H1 (cell line): ENCODE measurements at regions not wholly inside any gene's neighbourhood (a gene's known extent, or its start where the extent isn't known, plus 50 kb on each side); places are given as distances from the start of the nearest gene placed in this dataset.

Source experiments
- CBX8 ChIP-seq: fragments of 300-800, 300-1000 bp; sonication (generic); IDR thresholded peaks from 2 replicates; pipeline ENCODE4 v1.7.1; 2016; ENCODE audit warnings: low read depth, low read length, borderline replicate concordance
- MAFK ChIP-seq: IDR thresholded peaks from 2 replicates; pipeline ENCODE4 v1.6.1; 2012; ENCODE audit warnings: low read depth, mild to moderate bottlenecking, improper control_type of control experiment, low read length
- NRF1 ChIP-seq: IDR thresholded peaks from 2 replicates; pipeline ENCODE4 v1.6.1; 2011; ENCODE audit warnings: mild to moderate bottlenecking, low read depth, low read length, improper control_type of control experiment
- POLR2A ChIP-seq, 2 experiments: IDR thresholded peaks; 1 replicate in 1 of 2; 2 replicates in 1 of 2; pipeline ENCODE4 v1.6.1; 2011; ENCODE audit warnings: low read depth in 2 of 2, low read length in 2 of 2, mild to moderate bottlenecking in 2 of 2; ENCODE audit errors: control extremely low read depth in 1 of 2
- RNF2 ChIP-seq: fragments of 200-900, 300-1000 bp; sonication (generic); IDR thresholded peaks from 2 replicates; pipeline ENCODE4 v1.7.1; 2016; ENCODE audit warnings: borderline replicate concordance, low read depth, mild to moderate bottlenecking, antibody characterized with exemption, low read length; ENCODE audit not compliant: poor library complexity, severe bottlenecking; ENCODE audit errors: missing control alignments
- SIX5 ChIP-seq: IDR thresholded peaks from 2 replicates; pipeline ENCODE4 v1.6.1; 2011; ENCODE audit warnings: mild to moderate bottlenecking, low read depth, low read length
- TF ChIP-seq, protein P1 (sequence below): fragments of 300-600 bp; sonication (generic); IDR thresholded peaks from 2 replicates; pipeline ENCODE4 v1.7.1; 2012; ENCODE audit warnings: low read length, moderate library complexity, mild to moderate bottlenecking, inconsistent platforms; ENCODE audit not compliant: insufficient replicate concordance
- TF ChIP-seq, protein P2 (sequence below), 3 experiments: IDR thresholded peaks; 1 replicate in 2 of 3; 2 replicates in 1 of 3; pipeline versions ENCODE4 v1.5.1 to v1.6.1; 2011; ENCODE audit warnings: low read length in 3 of 3, mild to moderate bottlenecking in 3 of 3, inconsistent platforms in 2 of 3, low read depth in 1 of 3, moderate library complexity in 1 of 3; ENCODE audit not compliant: insufficient read depth in 1 of 3; ENCODE audit errors: control extremely low read depth in 1 of 3
- TF ChIP-seq, protein P3 (sequence below): IDR thresholded peaks from 2 replicates; pipeline ENCODE4 v1.6.1; 2012; ENCODE audit warnings: inconsistent platforms

DNA sequence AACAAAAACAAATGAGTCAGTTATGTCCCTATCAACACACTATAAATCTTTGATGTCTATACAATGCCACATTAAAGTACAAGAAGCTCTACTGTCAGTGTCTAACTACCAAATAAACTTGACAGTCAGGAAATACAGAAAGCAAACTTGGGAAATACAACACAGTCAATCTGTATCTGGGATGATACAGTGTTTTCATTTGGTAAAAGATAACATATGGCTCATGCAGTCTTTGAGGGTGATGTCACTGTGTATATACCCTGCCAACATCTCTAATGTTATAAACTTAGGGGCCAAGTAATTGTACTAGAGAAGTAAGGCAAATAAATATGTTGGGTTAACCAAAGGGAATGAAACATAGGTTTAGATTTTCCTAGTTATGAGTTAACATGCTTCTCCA is 552.5 kb upstream of the ADAMTS5 start (continued):
- TF ChIP-seq, protein P1, sequence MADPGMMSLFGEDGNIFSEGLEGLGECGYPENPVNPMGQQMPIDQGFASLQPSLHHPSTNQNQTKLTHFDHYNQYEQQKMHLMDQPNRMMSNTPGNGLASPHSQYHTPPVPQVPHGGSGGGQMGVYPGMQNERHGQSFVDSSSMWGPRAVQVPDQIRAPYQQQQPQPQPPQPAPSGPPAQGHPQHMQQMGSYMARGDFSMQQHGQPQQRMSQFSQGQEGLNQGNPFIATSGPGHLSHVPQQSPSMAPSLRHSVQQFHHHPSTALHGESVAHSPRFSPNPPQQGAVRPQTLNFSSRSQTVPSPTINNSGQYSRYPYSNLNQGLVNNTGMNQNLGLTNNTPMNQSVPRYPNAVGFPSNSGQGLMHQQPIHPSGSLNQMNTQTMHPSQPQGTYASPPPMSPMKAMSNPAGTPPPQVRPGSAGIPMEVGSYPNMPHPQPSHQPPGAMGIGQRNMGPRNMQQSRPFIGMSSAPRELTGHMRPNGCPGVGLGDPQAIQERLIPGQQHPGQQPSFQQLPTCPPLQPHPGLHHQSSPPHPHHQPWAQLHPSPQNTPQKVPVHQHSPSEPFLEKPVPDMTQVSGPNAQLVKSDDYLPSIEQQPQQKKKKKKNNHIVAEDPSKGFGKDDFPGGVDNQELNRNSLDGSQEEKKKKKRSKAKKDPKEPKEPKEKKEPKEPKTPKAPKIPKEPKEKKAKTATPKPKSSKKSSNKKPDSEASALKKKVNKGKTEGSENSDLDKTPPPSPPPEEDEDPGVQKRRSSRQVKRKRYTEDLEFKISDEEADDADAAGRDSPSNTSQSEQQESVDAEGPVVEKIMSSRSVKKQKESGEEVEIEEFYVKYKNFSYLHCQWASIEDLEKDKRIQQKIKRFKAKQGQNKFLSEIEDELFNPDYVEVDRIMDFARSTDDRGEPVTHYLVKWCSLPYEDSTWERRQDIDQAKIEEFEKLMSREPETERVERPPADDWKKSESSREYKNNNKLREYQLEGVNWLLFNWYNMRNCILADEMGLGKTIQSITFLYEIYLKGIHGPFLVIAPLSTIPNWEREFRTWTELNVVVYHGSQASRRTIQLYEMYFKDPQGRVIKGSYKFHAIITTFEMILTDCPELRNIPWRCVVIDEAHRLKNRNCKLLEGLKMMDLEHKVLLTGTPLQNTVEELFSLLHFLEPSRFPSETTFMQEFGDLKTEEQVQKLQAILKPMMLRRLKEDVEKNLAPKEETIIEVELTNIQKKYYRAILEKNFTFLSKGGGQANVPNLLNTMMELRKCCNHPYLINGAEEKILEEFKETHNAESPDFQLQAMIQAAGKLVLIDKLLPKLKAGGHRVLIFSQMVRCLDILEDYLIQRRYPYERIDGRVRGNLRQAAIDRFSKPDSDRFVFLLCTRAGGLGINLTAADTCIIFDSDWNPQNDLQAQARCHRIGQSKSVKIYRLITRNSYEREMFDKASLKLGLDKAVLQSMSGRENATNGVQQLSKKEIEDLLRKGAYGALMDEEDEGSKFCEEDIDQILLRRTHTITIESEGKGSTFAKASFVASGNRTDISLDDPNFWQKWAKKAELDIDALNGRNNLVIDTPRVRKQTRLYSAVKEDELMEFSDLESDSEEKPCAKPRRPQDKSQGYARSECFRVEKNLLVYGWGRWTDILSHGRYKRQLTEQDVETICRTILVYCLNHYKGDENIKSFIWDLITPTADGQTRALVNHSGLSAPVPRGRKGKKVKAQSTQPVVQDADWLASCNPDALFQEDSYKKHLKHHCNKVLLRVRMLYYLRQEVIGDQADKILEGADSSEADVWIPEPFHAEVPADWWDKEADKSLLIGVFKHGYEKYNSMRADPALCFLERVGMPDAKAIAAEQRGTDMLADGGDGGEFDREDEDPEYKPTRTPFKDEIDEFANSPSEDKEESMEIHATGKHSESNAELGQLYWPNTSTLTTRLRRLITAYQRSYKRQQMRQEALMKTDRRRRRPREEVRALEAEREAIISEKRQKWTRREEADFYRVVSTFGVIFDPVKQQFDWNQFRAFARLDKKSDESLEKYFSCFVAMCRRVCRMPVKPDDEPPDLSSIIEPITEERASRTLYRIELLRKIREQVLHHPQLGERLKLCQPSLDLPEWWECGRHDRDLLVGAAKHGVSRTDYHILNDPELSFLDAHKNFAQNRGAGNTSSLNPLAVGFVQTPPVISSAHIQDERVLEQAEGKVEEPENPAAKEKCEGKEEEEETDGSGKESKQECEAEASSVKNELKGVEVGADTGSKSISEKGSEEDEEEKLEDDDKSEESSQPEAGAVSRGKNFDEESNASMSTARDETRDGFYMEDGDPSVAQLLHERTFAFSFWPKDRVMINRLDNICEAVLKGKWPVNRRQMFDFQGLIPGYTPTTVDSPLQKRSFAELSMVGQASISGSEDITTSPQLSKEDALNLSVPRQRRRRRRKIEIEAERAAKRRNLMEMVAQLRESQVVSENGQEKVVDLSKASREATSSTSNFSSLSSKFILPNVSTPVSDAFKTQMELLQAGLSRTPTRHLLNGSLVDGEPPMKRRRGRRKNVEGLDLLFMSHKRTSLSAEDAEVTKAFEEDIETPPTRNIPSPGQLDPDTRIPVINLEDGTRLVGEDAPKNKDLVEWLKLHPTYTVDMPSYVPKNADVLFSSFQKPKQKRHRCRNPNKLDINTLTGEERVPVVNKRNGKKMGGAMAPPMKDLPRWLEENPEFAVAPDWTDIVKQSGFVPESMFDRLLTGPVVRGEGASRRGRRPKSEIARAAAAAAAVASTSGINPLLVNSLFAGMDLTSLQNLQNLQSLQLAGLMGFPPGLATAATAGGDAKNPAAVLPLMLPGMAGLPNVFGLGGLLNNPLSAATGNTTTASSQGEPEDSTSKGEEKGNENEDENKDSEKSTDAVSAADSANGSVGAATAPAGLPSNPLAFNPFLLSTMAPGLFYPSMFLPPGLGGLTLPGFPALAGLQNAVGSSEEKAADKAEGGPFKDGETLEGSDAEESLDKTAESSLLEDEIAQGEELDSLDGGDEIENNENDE, result no peak
- TF ChIP-seq SIX5 (no peak), POLR2A (IDR thresholded peaks at IDR 0.05; ENCODE audit: control extremely low read depth in 1 of 2, low read depth in 2 of 2, low read length in 2 of 2) (no peak), MAFK (no peak), RNF2 (no peak), NRF1 (no peak), CBX8 (no peak)
- TF ChIP-seq, protein P2, sequence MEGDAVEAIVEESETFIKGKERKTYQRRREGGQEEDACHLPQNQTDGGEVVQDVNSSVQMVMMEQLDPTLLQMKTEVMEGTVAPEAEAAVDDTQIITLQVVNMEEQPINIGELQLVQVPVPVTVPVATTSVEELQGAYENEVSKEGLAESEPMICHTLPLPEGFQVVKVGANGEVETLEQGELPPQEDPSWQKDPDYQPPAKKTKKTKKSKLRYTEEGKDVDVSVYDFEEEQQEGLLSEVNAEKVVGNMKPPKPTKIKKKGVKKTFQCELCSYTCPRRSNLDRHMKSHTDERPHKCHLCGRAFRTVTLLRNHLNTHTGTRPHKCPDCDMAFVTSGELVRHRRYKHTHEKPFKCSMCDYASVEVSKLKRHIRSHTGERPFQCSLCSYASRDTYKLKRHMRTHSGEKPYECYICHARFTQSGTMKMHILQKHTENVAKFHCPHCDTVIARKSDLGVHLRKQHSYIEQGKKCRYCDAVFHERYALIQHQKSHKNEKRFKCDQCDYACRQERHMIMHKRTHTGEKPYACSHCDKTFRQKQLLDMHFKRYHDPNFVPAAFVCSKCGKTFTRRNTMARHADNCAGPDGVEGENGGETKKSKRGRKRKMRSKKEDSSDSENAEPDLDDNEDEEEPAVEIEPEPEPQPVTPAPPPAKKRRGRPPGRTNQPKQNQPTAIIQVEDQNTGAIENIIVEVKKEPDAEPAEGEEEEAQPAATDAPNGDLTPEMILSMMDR (IDR thresholded peaks at IDR 0.05; ENCODE audit: control extremely low read depth in 1 of 3, insufficient read depth in 1 of 3, low read depth in 1 of 3, low read length in 3 of 3), result no peak
- TF ChIP-seq, protein P3, sequence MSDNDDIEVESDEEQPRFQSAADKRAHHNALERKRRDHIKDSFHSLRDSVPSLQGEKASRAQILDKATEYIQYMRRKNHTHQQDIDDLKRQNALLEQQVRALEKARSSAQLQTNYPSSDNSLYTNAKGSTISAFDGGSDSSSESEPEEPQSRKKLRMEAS, result no peak
